Activated T-helper 17 cell treated with anti-CD3 and anti-CD28 coated beads, Interleukin-2, amount 50 U/mL, for 72 hours (primary cell): ENCODE measurements at regions not wholly inside any gene's neighbourhood (a gene's known extent, or its start where the extent isn't known, plus 50 kb on each side); places are given as distances from the start of the nearest gene placed in this dataset.

Experiments
- ATAC-seq: fragments of 150-1000 bp; cut with Tn5 transposase; replicated peaks from 2 replicates; pipeline ENCODE4 v1.10.0; 2021; ENCODE audit warnings: mild to moderate bottlenecking, moderate library complexity
- H3K27ac Mint-ChIP-seq: one replicate; pipeline ENCODE4 v1.8.0; 2022; ENCODE audit warnings: mixed read lengths
- H3K27me3 Mint-ChIP-seq: one replicate; pipeline ENCODE4 v1.8.0; 2022; ENCODE audit warnings: mixed read lengths
- H3K36me3 Mint-ChIP-seq: one replicate; pipeline ENCODE4 v1.8.0; 2022; ENCODE audit warnings: low read depth, mild to moderate bottlenecking, mixed read lengths
- H3K4me1 Mint-ChIP-seq: one replicate; pipeline ENCODE4 v1.8.0; 2022; ENCODE audit warnings: mixed read lengths
- H3K4me3 Mint-ChIP-seq: one replicate; pipeline ENCODE4 v1.8.0; 2022; ENCODE audit warnings: mild to moderate bottlenecking, mixed read lengths
- H3K9me3 Mint-ChIP-seq: one replicate; pipeline ENCODE4 v1.8.0; 2022; ENCODE audit warnings: mixed read lengths

GRCh38 chr14:22036541-22037239 lies 363.1 kb upstream of the OR4E1 start:
- no peaks in the 10 kb centered on the region for H3K36me3 Mint-ChIP-seq
- no peaks in the 10 kb centered on the region for H3K27me3 Mint-ChIP-seq
- no peak overlapping the region for H3K27ac Mint-ChIP-seq
- H3K9me3 Mint-ChIP-seq = no peaks in the 10 kb centered on the region
- H3K4me1 Mint-ChIP-seq = no peaks in the 10 kb centered on the region
- ATAC-seq = no peak
- H3K4me3 Mint-ChIP-seq = no peak overlapping the region

DNA sequence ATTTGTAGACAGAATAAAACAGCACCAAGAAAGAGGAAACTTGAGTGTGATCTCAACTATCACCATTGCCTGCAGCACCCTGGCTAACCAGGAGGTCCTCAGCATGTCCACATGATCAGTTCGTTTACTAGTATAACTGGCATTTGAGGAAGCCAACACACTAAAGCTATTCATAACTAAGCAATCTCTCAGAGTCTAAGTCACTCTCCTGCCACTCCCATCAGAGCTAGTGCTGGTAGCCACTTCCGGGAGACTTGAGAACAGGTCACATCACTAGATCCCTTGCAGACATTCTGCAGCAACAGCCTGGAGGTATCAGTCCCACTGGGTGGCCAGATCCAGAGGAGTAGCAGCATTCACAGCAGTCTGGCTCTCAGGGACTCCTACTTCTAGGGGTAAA lies 352.9 kb upstream of the OR4E1 start:
- H3K4me3 Mint-ChIP-seq = peak overlapping the region; percentile 27
- no peaks in the 10 kb centered on the region for H3K27me3 Mint-ChIP-seq
- H3K4me1 Mint-ChIP-seq = no peaks in the 10 kb centered on the region
- no peaks in the 10 kb centered on the region for H3K36me3 Mint-ChIP-seq
- peak; percentile 28 for ATAC-seq
- no peaks in the 10 kb centered on the region for H3K9me3 Mint-ChIP-seq
- no peak overlapping the region for H3K27ac Mint-ChIP-seq

- no peak overlapping the region for H3K4me3 Mint-ChIP-seq
- no peaks in the 10 kb centered on the region for H3K9me3 Mint-ChIP-seq
- no peak overlapping the region for H3K27ac Mint-ChIP-seq
- no peaks in the 10 kb centered on the region for H3K4me1 Mint-ChIP-seq
- H3K27me3 Mint-ChIP-seq = no peaks in the 10 kb centered on the region
- no peak for ATAC-seq
- H3K36me3 Mint-ChIP-seq = no peaks in the 10 kb centered on the region
These were observed 352.3 kb upstream of the OR4E1 start for GRCh38 chr14:22025879-22026278.

GRCh38 chr14:22024137-22024536 lies 350.5 kb upstream of the OR4E1 start:
- no peak for ATAC-seq
- Mint-ChIP-seq H3K36me3 (no peaks in the 10 kb centered on the region), H3K4me3 (no peak overlapping the region), H3K4me1 (no peaks in the 10 kb centered on the region), H3K27ac (no peak overlapping the region), H3K27me3 (no peaks in the 10 kb centered on the region), H3K9me3 (no peaks in the 10 kb centered on the region)

DNA sequence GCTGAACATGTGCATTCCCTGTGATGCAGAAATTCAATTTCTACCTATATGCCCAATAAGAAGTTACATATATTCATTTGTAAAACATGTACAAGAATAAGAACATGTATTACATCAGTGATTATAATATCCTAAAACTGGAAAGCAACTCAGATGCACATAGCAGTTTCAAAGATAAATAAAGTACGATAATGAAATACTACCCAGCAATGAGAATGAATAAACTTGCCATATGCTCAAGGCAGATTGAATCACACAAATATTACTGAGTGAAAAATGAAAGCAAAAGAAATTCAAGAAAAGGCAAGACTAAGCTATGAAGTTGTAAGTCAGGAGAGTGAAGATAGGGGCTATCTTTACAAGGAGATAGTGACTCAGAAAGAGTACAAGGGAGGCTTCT lies 345.3 kb upstream of the OR4E1 start:
- H3K4me3 Mint-ChIP-seq = no peak overlapping the region
- no peaks in the 10 kb centered on the region for H3K4me1 Mint-ChIP-seq
- H3K36me3 Mint-ChIP-seq = no peaks in the 10 kb centered on the region
- H3K27me3 Mint-ChIP-seq = no peaks in the 10 kb centered on the region
- no peak for ATAC-seq
- no peaks in the 10 kb centered on the region for H3K9me3 Mint-ChIP-seq
- H3K27ac Mint-ChIP-seq = no peak overlapping the region

- Mint-ChIP-seq H3K4me1 (no peaks in the 10 kb centered on the region), H3K4me3 (no peak overlapping the region), H3K36me3 (no peaks in the 10 kb centered on the region), H3K9me3 (no peaks in the 10 kb centered on the region), H3K27me3 (no peaks in the 10 kb centered on the region), H3K27ac (no peak overlapping the region)
- no peak for ATAC-seq
These were observed 338.8 kb upstream of the OR4E1 start for GRCh38 chr14:22012452-22012851.

DNA sequence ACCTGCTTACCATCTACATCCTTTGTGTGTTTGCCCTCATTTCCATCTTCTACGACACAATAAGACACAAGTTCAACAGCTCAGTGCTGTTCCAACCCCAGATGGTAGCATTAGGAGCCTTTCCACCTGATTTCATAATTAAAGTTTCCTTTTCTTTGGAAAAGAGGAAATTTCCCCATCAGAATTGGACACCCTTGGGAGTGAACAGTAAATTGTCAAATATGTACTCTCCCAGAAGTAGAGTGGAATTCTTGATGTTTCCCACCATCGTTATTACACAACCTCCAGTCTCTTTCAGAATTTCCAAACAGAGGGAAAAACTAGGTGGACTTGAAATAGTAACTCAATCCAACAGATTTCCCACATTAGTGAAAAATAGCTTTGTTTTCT lies 337.6 kb upstream of the OR4E1 start:
- no peak for ATAC-seq
- no peaks in the 10 kb centered on the region for H3K4me1 Mint-ChIP-seq

DNA sequence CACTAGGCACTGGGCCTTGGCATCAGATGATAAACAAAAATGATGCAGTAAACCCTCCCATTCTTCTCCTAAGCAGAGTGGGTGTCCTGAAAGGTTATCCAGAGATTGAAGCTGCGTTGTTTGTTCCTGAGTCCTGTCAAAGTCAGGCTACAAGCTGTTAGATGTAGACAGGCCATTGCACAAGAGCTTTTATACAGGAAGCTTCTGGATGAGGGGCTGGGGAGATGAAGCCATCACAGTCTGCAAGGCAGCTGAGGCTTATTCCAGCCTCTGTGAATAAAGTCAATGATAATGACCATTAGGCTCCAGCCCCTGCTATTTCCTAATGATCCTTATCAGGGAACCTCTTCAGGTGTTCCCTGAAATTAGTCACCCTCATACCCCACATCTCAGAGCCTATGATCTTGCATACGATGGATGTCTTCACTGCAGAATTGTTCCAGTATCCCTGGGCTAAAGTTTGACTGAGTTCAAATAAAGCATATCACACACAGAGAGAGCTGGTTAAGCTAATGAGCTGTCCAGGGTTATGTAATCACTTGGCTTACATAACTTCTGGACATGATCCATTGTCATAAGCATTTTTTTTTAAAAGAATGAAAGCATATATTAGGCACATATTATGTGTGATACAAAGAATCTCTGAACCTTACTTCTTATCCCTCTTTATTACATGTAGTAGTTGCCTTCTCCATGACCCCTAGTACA lies 337.1 kb upstream of the OR4E1 start:
- Mint-ChIP-seq H3K9me3 (no peaks in the 10 kb centered on the region), H3K4me1 (no peaks in the 10 kb centered on the region), H3K27me3 (no peaks in the 10 kb centered on the region), H3K4me3 (no peak overlapping the region), H3K36me3 (no peaks in the 10 kb centered on the region), H3K27ac (no peak overlapping the region)
- no peak for ATAC-seq

More for the DNA sequence above, 337.6 kb upstream of the OR4E1 start:
- H3K27ac Mint-ChIP-seq = no peak overlapping the region
- no peaks in the 10 kb centered on the region for H3K9me3 Mint-ChIP-seq
- H3K4me3 Mint-ChIP-seq = no peak overlapping the region
- H3K36me3 Mint-ChIP-seq = no peaks in the 10 kb centered on the region
- H3K27me3 Mint-ChIP-seq = no peaks in the 10 kb centered on the region

GRCh38 chr14:22008766-22009165 lies 335.1 kb upstream of the OR4E1 start:
- ATAC-seq = no peak
- H3K9me3 Mint-ChIP-seq = no peaks in the 10 kb centered on the region
- H3K4me1 Mint-ChIP-seq = no peaks in the 10 kb centered on the region
- peak overlapping the region; percentile 77 for H3K4me3 Mint-ChIP-seq
- H3K36me3 Mint-ChIP-seq = no peaks in the 10 kb centered on the region
- H3K27ac Mint-ChIP-seq = peak overlapping the region; percentile 91
- H3K27me3 Mint-ChIP-seq = no peaks in the 10 kb centered on the region

- peak; percentile 65 for ATAC-seq
- Mint-ChIP-seq H3K36me3 (no peaks in the 10 kb centered on the region), H3K9me3 (no peaks in the 10 kb centered on the region), H3K27me3 (no peaks in the 10 kb centered on the region), H3K4me3 (peak overlapping the region; percentile 77), H3K27ac (peak overlapping the region; percentile 91), H3K4me1 (no peaks in the 10 kb centered on the region)
These were observed 334.3 kb upstream of the OR4E1 start for GRCh38 chr14:22007784-22008412.

DNA sequence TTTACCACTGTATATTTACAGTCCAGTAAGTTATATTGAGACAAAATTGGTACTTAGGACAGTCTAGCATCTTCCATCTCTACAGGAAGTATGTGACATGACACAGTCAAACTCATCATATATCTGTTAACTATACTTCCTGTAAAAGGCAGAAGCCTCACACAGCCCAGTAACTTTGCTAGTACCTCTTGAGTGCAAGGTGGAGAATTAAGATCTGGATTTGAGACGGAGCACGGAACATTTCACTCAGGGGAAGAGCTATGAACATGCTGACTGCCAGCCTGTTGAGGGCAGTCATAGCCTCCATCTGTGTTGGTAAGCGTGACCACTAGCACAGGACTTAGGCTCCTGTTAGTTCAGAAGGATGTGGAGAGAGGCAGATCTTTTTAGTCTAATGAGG lies 333.7 kb upstream of the OR4E1 start:
- no peaks in the 10 kb centered on the region for H3K36me3 Mint-ChIP-seq
- peaks cover 1% of the 10 kb centered on the region for H3K4me1 Mint-ChIP-seq
- peak; percentile 46 for ATAC-seq

GRCh38 chr14:22003461-22003860 lies 329.8 kb upstream of the OR4E1 start:
- peak overlapping the region; percentile 87 for H3K27ac Mint-ChIP-seq
- ATAC-seq = peak; percentile 40
- H3K36me3 Mint-ChIP-seq = peaks cover 5% of the 10 kb centered on the region
- H3K4me1 Mint-ChIP-seq = peaks cover 4% of the 10 kb centered on the region
- no peaks in the 10 kb centered on the region for H3K9me3 Mint-ChIP-seq
- no peaks in the 10 kb centered on the region for H3K27me3 Mint-ChIP-seq
- peak overlapping the region; percentile 81 for H3K4me3 Mint-ChIP-seq

More for the DNA sequence above, 333.7 kb upstream of the OR4E1 start:
- no peaks in the 10 kb centered on the region for H3K9me3 Mint-ChIP-seq
- H3K27me3 Mint-ChIP-seq = no peaks in the 10 kb centered on the region
- H3K27ac Mint-ChIP-seq = peak overlapping the region; percentile 91
- H3K4me3 Mint-ChIP-seq = peak overlapping the region; percentile 77

- Mint-ChIP-seq H3K4me1 (peaks cover 4% of the 10 kb centered on the region), H3K27me3 (no peaks in the 10 kb centered on the region), H3K36me3 (peaks cover 8% of the 10 kb centered on the region), H3K9me3 (no peaks in the 10 kb centered on the region), H3K27ac (peak overlapping the region; percentile 87), H3K4me3 (peak overlapping the region; percentile 81)
- peak; percentile 82 for ATAC-seq
These were observed 329.3 kb upstream of the OR4E1 start for GRCh38 chr14:22002860-22003284.

- peak; percentile 35 for ATAC-seq
- no peak overlapping the region for H3K27ac Mint-ChIP-seq
- H3K27me3 Mint-ChIP-seq = no peaks in the 10 kb centered on the region
These were observed 325.8 kb upstream of the OR4E1 start for GRCh38 chr14:21999402-21999801.

DNA sequence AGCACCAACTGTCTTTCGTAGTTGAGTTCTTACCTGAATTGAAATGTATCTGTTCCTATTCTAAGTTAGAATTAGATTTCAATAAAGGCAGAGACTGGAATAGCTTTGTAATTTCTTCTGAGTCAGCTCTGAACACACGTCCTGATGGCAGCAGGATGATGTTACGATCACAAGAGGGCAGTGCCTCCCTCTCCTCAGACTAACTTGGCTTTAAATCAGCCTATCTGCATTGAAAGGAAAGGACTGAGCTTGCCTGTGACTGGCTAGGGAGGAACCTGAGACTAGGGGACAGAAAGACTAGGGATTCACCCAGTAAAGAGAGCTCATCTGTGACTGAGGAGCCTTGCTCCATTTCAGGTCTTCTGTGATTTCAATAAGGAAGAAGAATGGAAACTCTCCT lies 323.7 kb upstream of the OR4E1 start:
- peak; percentile 92 for ATAC-seq
- H3K36me3 Mint-ChIP-seq = peaks cover 16% of the 10 kb centered on the region

More at GRCh38 chr14:21999402-21999801, 325.8 kb upstream of the OR4E1 start:
- Mint-ChIP-seq H3K9me3 (no peaks in the 10 kb centered on the region), H3K4me1 (peaks cover 4% of the 10 kb centered on the region), H3K36me3 (peaks cover 16% of the 10 kb centered on the region), H3K4me3 (peak overlapping the region; percentile 88)

More for the DNA sequence above, 323.7 kb upstream of the OR4E1 start:
- Mint-ChIP-seq H3K27ac (peak overlapping the region; percentile 90), H3K4me3 (peak overlapping the region; percentile 88), H3K9me3 (no peaks in the 10 kb centered on the region), H3K4me1 (peaks cover 2% of the 10 kb centered on the region), H3K27me3 (no peaks in the 10 kb centered on the region)
